Skin epidermis (tissue), 12 donors: ENCODE measurements at regions not wholly inside any gene's neighbourhood (a gene's known extent, or its start where the extent isn't known, plus 50 kb on each side); places are given as distances from the start of the nearest gene placed in this dataset.
A peak's percentile ranks its signal among the peaks of the same experiment; 100 is the strongest.

Experiments
- H3K27ac ChIP-seq, 21 experiments: fragments of 200-600 bp; sonication (generic) in 11 of 21; one replicate each; pipeline ENCODE4 v1.5.0; 2020; ENCODE audit warnings: mild to moderate bottlenecking in 3 of 21, inconsistent platforms in 2 of 21, moderate library complexity in 2 of 21
- H3K4me3 ChIP-seq, 7 experiments: fragments of 200-600 bp; sonication (generic) in 2 of 7; one replicate each; pipeline ENCODE4 v1.5.0; 2020; ENCODE audit warnings: inconsistent platforms in 2 of 7, mild to moderate bottlenecking in 2 of 7, moderate library complexity in 1 of 7

DNA sequence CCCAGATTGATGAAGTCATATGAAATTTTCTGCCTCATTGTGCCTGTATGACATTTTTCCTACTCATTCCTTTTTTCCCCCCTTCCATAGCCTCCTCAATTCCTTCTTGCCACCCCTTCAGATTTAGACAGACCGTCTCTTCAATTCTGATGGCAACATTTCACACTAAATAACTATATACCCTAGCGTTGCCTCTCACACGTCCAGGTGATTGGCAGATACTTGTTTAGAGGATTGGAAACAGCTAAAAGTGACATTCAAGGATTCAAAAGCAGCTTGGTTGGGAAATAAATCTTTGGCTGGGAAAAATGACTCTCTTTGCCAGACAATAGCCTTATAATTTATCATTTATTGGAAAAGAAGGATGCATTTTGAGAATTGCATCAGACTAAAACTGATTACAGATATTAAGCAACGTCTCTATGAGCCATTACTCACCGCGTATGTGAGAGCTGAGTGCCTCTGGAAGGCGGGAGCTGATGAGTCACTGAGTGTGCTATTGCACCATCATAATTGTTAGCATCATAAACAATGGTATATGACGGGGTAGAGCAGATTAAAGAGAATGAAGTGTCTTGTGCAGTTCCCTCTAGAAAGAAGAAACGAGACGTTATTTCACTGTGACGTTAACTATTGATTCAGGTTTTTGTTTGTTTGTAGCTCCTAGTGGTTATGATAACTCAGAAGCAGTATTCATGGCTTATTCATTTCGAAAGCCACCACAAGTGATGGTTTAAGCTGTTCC is 61.1 kb upstream of the FAM216B start:
- Histone ChIP-seq H3K4me3 (no peak overlapping the region), H3K27ac (peak overlapping the region in 3 of 21 experiments; percentile 29 to 36 (median 34))

DNA sequence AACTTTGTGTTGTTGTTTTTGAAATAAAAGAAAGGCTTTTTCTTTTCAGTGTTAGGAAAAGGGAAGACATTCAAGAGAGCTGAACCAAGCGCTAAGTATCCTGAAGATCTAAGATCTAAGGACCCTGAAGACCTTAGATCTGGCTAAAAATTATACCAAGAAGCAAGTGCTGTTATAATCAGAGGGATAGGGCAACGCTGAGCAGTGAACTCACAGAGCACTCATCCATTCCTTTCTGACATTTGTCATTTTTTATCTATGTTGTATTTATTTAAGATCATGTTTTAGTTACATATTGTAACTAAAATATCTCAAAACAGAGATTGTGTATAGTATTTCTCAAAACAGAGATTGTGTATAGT is 60.5 kb upstream of the FAM216B start:
- peak overlapping the region in 2 of 21 experiments; percentile 34 to 36 for H3K27ac ChIP-seq
- no peak overlapping the region for H3K4me3 ChIP-seq

DNA sequence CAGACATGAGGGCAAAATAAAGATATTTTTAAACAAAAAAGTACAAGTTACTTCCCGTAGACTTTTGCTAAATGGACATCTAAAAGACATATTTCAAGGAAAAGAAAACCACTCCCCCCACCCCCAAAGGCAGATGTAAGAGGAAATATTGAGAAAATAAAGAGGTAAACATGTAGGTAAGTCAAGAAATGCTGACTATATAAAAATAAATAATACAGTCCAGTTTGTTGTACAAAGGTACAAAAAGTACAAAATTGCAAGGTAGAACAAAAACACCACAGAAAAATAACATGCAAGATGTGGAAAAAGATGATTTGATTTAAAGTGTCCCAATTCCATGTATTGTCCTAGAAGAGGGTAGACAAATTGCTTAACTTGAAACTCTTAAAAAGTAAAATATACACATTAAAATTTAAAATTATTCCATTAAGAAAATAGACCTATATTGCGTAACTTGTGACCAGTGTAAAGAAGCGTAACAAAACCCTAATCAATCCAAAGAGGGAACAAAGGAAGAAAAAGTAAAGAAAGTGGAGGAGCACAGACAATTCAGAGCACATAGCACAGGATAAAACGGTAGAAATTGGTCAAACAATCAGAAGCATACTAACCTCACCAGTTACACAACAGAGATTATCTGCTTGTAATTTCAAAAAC is 58.4 kb upstream of the FAM216B start:
- Histone ChIP-seq H3K27ac (no peak overlapping the region), H3K4me3 (no peak overlapping the region)

DNA sequence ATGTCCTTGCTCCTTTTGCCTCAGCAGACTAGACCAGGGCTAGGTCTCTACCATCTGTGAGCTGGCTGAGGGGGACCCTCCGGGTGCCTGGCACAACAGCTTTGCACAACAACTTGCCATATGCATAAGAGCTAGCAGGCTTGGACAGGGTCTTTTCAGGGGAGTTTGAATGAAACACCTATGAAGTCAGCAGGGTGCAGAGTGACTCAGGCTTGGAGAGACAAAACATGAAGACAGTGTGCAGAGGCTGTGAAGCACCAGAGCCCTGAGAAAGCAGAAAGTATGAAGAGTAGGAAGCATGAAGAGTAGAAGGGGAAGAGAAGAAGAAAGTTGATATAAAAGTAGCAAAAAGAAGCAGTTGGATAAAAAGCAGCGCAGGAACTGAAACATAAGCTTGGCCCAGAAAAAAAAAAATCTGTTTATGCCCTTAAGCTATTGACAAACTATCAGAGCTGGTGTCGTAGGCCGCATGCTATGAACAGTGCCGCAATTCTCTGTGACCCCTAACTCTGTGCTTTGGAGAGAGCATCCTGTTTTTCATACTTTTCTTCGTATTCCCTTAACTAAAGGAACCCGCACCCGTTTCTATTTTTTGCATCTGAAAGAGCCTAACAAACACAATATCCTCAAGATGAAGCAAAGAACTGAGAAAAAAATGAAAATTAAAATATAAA is 52.7 kb upstream of the FAM216B start:
- H3K27ac ChIP-seq = no peak overlapping the region
- H3K4me3 ChIP-seq = no peak overlapping the region

DNA sequence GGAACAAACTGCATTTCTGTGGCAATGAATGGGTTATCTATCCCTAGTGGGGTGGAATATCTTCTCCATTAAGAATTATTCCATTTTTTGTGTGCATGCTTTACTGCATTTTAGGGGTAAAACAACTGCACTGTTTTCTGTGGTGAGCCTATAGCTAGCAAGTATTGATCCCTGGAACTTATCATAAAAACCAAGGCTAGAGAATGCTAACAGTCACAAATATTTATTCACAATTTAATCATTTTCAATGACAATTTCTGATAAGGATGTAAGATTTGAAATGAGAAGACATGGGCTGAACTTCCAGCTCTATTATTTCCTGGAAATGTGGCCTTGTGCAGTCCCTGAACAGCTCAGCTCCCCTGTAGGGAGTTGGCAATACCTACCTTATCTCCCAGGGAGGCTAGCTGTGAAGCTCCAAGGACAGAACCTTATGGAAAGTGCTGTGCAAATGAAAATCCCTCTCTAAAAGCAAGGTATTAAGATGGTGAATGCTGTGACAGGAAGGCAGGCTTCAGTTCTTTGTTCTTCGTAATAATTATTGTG is 51.5 kb upstream of the FAM216B start:
- Histone ChIP-seq H3K4me3 (no peak overlapping the region), H3K27ac (no peak overlapping the region)
